ENCODE measurements at regions not wholly inside any gene's neighbourhood (a gene's known extent, or its start where the extent isn't known, plus 50 kb on each side); places are given as distances from the start of the nearest gene placed in this dataset.

GRCh38 chr10:3570131-3570729, 214.8 kb downstream of the KLF6 start:
- Histone ChIP-seq H3K4me1 (ENCODE audit: control insufficient read depth, extremely low read depth, insufficient read depth, low read length) (no peaks in the 10 kb centered on the region), H3K9me1 (replicated peaks; ENCODE audit: control insufficient read depth, extremely low read depth, insufficient read depth, low read length) (no peaks in the 10 kb centered on the region), H3K27ac (ENCODE audit: insufficient read depth, low read depth, low read length) (no peak overlapping the region), H4K20me1 (replicated peaks; ENCODE audit: control insufficient read depth, extremely low read depth, insufficient read depth, low read length) (no peaks in the 10 kb centered on the region), H3K36me3 (ENCODE audit: control insufficient read depth in 2 of 2, extremely low read depth in 1 of 2, insufficient read depth in 2 of 2, low read length in 2 of 2) (no peaks in the 10 kb centered on the region), H3K4me2 (ENCODE audit: insufficient read depth, low read length) (no peak overlapping the region), H2AFZ (ENCODE audit: low read depth, low read length) (no peak overlapping the region), H3K27me3 (ENCODE audit: control insufficient read depth in 2 of 2, insufficient read depth in 2 of 2, low read length in 2 of 2) (peaks cover 0 to 2% of the 10 kb centered on the region in 2 experiments), H3K4me3 (replicated peaks in 1 of 3; ENCODE audit: insufficient read depth in 1 of 3, low read depth in 1 of 3, low read length in 3 of 3) (no peak overlapping the region), H3K79me2 (ENCODE audit: control insufficient read depth, insufficient read depth, low read length) (no peaks in the 10 kb centered on the region), H3K9ac (replicated peaks; ENCODE audit: extremely low read depth, insufficient read depth, low read length) (no peak overlapping the region), H3K9me3 (replicated peaks; ENCODE audit: control insufficient read depth, insufficient read depth, low read length) (no peaks in the 10 kb centered on the region)
- DNase-seq (ENCODE audit: low read depth, low spot score) (no peak), FAIRE-seq (no peak)
- POLR2A ChIA-PET, result no interaction called here
- dilution Hi-C loops (cut with MboI; ENCODE audit: extremely low pct_ligation_motif_present, low sequenced_read_pairs) (no loop called here), intact Hi-C loops (cut with micrococcal nuclease) (no loop called here)
- CTCF ChIA-PET, result no interaction called here
- BruUV-seq (replicated peaks), result no TSS peak
- TF ChIP-seq POLR2AphosphoS5 (IDR thresholded peaks at IDR 0.05; ENCODE audit: insufficient read depth, low read depth, low read length) (no peak), MYC (IDR thresholded peaks at IDR 0.05; ENCODE audit: low read depth, low read length) (no peak), POLR2A (IDR thresholded peaks at IDR 0.05; ENCODE audit: low read depth, low read length) (no peak), MAX (IDR thresholded peaks at IDR 0.05; ENCODE audit: insufficient read depth, insufficient read length) (no peak), GATA2 (IDR thresholded peaks at IDR 0.05; ENCODE audit: insufficient read depth, insufficient read length, low read depth, low read length) (no peak), FOS (IDR thresholded peaks at IDR 0.05; ENCODE audit: borderline replicate concordance, insufficient read depth, low read length) (no peak), CTCF (IDR thresholded peaks at IDR 0.05; ENCODE audit: extremely low read depth in 1 of 2, insufficient read depth in 1 of 2, low read depth in 1 of 2, low read length in 2 of 2) (no peak), JUN (IDR thresholded peaks at IDR 0.05; ENCODE audit: borderline replicate concordance, insufficient read depth, insufficient read length, low read depth) (no peak)
